WI38 (cell line): ENCODE measurements at regions not wholly inside any gene's neighbourhood (a gene's known extent, or its start where the extent isn't known, plus 50 kb on each side); places are given as distances from the start of the nearest gene placed in this dataset.

Experiments used
- H3K4me3 ChIP-seq: 2 replicates; pipeline ENCODE4 v1.5.1; 2011; ENCODE audit warnings: low read depth, mild to moderate bottlenecking, control low read depth, low read length
- CTCF ChIP-seq: IDR thresholded peaks from 2 replicates; pipeline ENCODE4 v1.5.1; 2012; ENCODE audit warnings: low read depth, mild to moderate bottlenecking, control low read depth, low read length

GRCh38 chr11:104422324-104422944, 258.5 kb upstream of the PDGFD start:
- TF ChIP-seq CTCF: no peak
- no peak overlapping the region for H3K4me3 ChIP-seq

- H3K4me3 ChIP-seq: no peak overlapping the region
- no peak for TF ChIP-seq CTCF
Observed at GRCh38 chr11:104410336-104410735, 246.4 kb upstream of the PDGFD start.

- no peak for TF ChIP-seq CTCF
Observed at GRCh38 chr11:104408630-104409029, 244.7 kb upstream of the PDGFD start.

GRCh38 chr11:104405277-104405676, 241.3 kb upstream of the PDGFD start:
- H3K4me3 ChIP-seq: no peak overlapping the region
- no peak for TF ChIP-seq CTCF

More at GRCh38 chr11:104408630-104409029, 244.7 kb upstream of the PDGFD start:
- no peak overlapping the region for H3K4me3 ChIP-seq

GRCh38 chr11:104404231-104405175, 240.6 kb upstream of the PDGFD start:
- no peak overlapping the region for H3K4me3 ChIP-seq
- TF ChIP-seq CTCF: no peak

GRCh38 chr11:104402812-104403521, 239.0 kb upstream of the PDGFD start:
- no peak for TF ChIP-seq CTCF
- H3K4me3 ChIP-seq: no peak overlapping the region
